ENCODE measurements at regions not wholly inside any gene's neighbourhood (a gene's known extent, or its start where the extent isn't known, plus 50 kb on each side); places are given as distances from the start of the nearest gene placed in this dataset.

- TF ChIP-seq CTCF (IDR thresholded peaks at IDR 0.05) (no peak), ZNF121 (CRISPR knock-in tag; IDR thresholded peaks at IDR 0.05) (no peak), ZNF232 (CRISPR knock-in tag; IDR thresholded peaks at IDR 0.05) (no peak), ZNF396 (CRISPR knock-in tag; IDR thresholded peaks at IDR 0.05; ENCODE audit: borderline replicate concordance) (no peak), NFYB (CRISPR knock-in tag; conservative IDR thresholded peaks at IDR 0.05; ENCODE audit: low read depth) (no peak), SP1 (CRISPR knock-in tag; conservative IDR thresholded peaks at IDR 0.05) (no peak), ARID4B (CRISPR knock-in tag; IDR thresholded peaks at IDR 0.05; ENCODE audit: borderline replicate concordance) (no peak)
Observed at GRCh38 chrX:23276475-23276874, 58.2 kb upstream of the PTCHD1 start.
